Brain microvascular endothelial cell (primary cell): ENCODE measurements at regions not wholly inside any gene's neighbourhood (a gene's known extent, or its start where the extent isn't known, plus 50 kb on each side); places are given as distances from the start of the nearest gene placed in this dataset.
"Not testable (repeated sequence)": the region's sequence is repeated elsewhere in the genome, so short reads cannot be mapped to it uniquely, and the experiment has no call there.

Experiments
- DNase-seq: peaks from one replicate; pipeline ENCODE4 v3.0.0-alpha.2; 2020
- H3K27ac ChIP-seq: fragments of 250-450 bp; sonication (Bioruptor Pico); 2 replicates; pipeline ENCODE4 v1.5.1; 2020; ENCODE audit warnings: mild to moderate bottlenecking, moderate library complexity
- H3K27me3 ChIP-seq: fragments of 250-450 bp; sonication (Bioruptor Pico); replicated peaks from 2 replicates; pipeline ENCODE4 v1.5.1; 2020; ENCODE audit warnings: mild to moderate bottlenecking
- H3K36me3 ChIP-seq: fragments of 250-450 bp; sonication (Bioruptor Pico); replicated peaks from 2 replicates; pipeline ENCODE4 v1.5.1; 2020; ENCODE audit warnings: mild to moderate bottlenecking
- H3K4me3 ChIP-seq: 2 replicates; pipeline ENCODE4 v1.5.1; 2011; ENCODE audit warnings: low read depth, mild to moderate bottlenecking, control low read depth, low read length, moderate library complexity
- in situ Hi-C: cut with HindIII; loops from 2 replicates; pipeline ENCODE4 v1.10.0; 2017; ENCODE audit warnings: low sequenced_read_pairs, low pct_ligation_motif_present
- TF ChIP-seq, protein P1 (sequence below): IDR thresholded peaks from 2 replicates; pipeline ENCODE4 v1.5.1; 2011; ENCODE audit warnings: low read depth, mild to moderate bottlenecking, moderate library complexity, low read length, control low read depth, inconsistent platforms; ENCODE audit errors: missing control alignments

DNA sequence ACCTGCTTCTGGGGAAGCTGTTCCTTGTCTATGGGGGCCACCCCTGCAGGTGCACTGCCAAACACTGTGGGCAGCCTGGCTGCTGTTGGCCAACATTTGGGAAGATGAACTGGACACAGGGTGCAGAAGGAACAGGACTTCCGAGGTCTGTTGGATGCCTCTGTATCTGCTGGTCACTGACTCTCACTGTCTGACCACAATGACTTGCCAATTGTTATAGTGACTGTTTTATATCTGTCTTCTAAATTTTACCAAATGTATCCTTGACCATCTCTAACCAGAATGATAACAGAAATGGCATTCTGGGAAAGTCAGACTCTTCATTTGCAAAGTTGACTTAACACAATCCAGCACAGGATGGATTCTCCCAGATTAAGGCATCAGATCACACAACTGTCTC, 214.0 kb upstream of the PRSS58 start:
- DNase-seq, result no peak
- Histone ChIP-seq H3K27me3 (no peaks in the 10 kb centered on the region), H3K36me3 (no peaks in the 10 kb centered on the region), H3K4me3 (no peak overlapping the region), H3K27ac (no peak overlapping the region)
- in situ Hi-C loops, result no loop called here
- TF ChIP-seq, protein P1, sequence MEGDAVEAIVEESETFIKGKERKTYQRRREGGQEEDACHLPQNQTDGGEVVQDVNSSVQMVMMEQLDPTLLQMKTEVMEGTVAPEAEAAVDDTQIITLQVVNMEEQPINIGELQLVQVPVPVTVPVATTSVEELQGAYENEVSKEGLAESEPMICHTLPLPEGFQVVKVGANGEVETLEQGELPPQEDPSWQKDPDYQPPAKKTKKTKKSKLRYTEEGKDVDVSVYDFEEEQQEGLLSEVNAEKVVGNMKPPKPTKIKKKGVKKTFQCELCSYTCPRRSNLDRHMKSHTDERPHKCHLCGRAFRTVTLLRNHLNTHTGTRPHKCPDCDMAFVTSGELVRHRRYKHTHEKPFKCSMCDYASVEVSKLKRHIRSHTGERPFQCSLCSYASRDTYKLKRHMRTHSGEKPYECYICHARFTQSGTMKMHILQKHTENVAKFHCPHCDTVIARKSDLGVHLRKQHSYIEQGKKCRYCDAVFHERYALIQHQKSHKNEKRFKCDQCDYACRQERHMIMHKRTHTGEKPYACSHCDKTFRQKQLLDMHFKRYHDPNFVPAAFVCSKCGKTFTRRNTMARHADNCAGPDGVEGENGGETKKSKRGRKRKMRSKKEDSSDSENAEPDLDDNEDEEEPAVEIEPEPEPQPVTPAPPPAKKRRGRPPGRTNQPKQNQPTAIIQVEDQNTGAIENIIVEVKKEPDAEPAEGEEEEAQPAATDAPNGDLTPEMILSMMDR, result no peak

DNA sequence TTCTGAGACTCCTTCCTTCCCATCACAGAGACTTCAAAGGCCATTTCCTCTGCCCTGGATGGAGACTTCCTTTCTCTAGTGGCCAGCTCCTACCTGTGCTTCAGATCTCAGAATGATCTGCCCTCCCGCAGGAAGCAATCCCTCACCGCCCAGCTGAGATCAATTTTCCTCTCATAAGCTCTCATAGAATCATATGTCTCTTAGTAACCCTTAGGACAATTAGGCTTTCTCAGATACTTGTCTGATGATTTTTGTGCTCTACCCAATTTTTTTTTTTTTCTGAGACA, 212.6 kb upstream of the PRSS58 start:
- in situ Hi-C loops, result no loop called here
- Histone ChIP-seq H3K27ac (no peak overlapping the region), H3K27me3 (no peaks in the 10 kb centered on the region), H3K4me3 (no peak overlapping the region), H3K36me3 (no peaks in the 10 kb centered on the region)
- no peak for DNase-seq
- TF ChIP-seq, protein P1, result no peak

DNA sequence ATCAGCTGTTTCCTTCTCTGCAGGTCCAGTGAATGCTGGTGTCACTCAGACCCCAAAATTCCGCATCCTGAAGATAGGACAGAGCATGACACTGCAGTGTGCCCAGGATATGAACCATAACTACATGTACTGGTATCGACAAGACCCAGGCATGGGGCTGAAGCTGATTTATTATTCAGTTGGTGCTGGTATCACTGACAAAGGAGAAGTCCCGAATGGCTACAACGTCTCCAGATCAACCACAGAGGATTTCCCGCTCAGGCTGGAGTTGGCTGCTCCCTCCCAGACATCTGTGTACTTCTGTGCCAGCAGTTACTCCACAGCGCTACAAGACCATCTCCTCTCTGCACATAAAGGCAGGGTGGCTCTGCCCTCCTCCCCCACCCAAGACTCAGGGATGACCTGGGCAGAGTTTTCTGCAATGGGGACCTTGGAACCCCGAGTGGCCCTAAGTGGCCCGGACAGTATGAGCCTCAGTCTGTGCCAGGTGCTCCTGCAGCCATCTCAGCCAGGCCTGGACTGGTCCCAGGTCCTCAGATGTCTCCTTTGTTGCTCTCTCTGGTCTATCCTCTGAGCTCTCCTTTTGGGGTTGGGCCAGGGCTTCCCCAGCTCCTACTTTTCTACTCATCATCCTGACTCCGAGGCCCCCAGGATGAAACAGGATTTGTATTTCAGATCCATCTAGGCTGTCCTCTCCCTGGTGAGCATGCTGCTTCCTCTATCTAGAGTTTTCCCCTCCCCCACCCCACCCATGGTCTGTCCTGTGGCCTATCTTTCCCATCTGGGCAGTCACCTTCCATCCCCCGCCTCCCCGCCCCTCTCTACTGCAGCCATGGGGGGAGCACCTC, 212.1 kb upstream of the PRSS58 start:
- no peak overlapping the region for H3K4me3 ChIP-seq
- no peak overlapping the region for H3K27ac ChIP-seq
- TF ChIP-seq, protein P1, result no peak
- H3K36me3 ChIP-seq, result no peaks in the 10 kb centered on the region
- no peak for DNase-seq
- no peaks in the 10 kb centered on the region for H3K27me3 ChIP-seq
- in situ Hi-C loops, result no loop called here

DNA sequence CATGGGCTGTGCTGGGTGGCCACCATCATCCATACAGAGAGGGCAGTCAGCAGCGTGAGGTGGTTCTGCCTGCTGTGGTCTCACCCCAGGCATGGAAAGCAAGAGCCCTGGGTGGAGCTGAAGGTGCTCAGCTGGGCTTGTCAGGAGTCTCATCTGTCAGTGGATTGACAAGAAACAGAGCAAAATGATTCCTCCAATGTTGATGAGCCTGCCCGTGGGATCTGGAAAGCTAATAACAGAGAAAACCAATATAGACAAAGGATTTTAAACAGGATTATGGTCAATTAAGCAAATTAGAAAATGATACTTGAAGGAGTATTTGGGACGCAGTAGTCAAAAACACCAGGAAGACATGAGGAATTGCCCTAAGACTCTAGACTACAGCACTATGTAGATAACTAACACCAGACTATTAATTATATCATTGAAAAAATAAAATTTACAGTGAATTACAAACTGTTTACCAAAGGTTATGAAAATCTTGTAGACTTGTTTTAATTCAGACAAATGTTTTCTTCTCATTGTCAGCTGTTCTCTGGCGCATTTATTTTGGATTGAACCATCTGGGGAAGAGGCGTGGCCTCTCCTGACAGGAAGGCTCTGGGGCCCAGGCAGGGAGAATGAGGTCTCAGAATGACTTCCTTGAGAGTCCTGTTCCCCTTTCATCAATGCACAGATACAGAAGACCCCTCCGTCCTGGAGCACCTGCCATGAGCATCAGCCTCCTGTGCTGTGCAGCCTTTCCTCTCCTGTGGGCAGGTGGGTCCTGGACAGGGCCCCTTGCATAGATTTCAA, 211.2 kb upstream of the PRSS58 start:
- no peaks in the 10 kb centered on the region for H3K36me3 ChIP-seq
- no peaks in the 10 kb centered on the region for H3K27me3 ChIP-seq
- H3K4me3 ChIP-seq, result no peak overlapping the region
- H3K27ac ChIP-seq, result no peak overlapping the region
- in situ Hi-C loops, result no loop called here
- DNase-seq, result no peak
- TF ChIP-seq, protein P1, result no peak

DNA sequence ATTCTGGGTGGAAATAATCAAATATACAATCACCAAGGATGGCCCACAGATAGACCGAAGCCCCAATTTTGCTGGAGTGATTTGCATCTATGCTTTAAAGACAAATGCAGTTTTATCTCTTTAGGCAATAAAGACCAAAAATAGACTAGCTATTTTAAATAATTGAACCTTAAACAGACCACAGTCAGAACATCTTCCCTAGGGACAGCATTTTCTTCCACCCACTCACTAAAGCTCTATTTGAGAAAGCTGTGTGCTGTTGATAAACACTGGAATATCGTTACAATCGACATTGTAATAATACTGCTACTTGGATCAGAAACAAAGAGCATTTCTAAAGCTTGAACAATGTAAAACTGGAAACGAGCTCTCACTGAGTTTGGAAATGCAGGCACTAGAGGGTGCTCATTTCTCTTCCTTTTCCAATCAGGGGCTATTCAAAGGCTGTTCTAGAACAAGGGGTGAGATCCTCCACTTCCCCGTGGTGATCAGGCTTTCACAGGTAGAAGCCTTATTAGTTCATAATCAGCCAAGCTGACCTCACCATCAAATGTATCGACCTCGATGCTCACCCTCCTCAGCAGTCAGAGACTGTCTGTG, 209.3 kb upstream of the PRSS58 start:
- H3K36me3 ChIP-seq, H3K27ac ChIP-seq, H3K27me3 ChIP-seq, H3K4me3 ChIP-seq, DNase-seq, in situ Hi-C loops: not testable (repeated sequence)
- TF ChIP-seq, protein P1, result peak; percentile 19
